ENCODE measurements at regions not wholly inside any gene's neighbourhood (a gene's known extent, or its start where the extent isn't known, plus 50 kb on each side); places are given as distances from the start of the nearest gene placed in this dataset.
"Not testable (repeated sequence)": the region's sequence is repeated elsewhere in the genome, so short reads cannot be mapped to it uniquely, and the experiment has no call there.

- H3K36me3 ChIP-seq (replicated peaks), result no peaks in the 10 kb centered on the region
- TF ChIP-seq, protein P1, sequence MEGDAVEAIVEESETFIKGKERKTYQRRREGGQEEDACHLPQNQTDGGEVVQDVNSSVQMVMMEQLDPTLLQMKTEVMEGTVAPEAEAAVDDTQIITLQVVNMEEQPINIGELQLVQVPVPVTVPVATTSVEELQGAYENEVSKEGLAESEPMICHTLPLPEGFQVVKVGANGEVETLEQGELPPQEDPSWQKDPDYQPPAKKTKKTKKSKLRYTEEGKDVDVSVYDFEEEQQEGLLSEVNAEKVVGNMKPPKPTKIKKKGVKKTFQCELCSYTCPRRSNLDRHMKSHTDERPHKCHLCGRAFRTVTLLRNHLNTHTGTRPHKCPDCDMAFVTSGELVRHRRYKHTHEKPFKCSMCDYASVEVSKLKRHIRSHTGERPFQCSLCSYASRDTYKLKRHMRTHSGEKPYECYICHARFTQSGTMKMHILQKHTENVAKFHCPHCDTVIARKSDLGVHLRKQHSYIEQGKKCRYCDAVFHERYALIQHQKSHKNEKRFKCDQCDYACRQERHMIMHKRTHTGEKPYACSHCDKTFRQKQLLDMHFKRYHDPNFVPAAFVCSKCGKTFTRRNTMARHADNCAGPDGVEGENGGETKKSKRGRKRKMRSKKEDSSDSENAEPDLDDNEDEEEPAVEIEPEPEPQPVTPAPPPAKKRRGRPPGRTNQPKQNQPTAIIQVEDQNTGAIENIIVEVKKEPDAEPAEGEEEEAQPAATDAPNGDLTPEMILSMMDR (IDR thresholded peaks at IDR 0.05; ENCODE audit: low read depth, low read length, missing control alignments), result no peak
- H3K27me3 ChIP-seq (replicated peaks), result no peaks in the 10 kb centered on the region
- in situ Hi-C loops (cut with HindIII; ENCODE audit: low pct_ligation_motif_present, low sequenced_read_pairs), result no loop called here
- no peak overlapping the region for H3K4me3 ChIP-seq (ENCODE audit: low read depth, low read length)
- no peak overlapping the region for H3K27ac ChIP-seq
- peak; percentile 73 for DNase-seq
Measured at GRCh38 chr2:230627806-230628724, 84.6 kb upstream of the CAB39 start.

DNA sequence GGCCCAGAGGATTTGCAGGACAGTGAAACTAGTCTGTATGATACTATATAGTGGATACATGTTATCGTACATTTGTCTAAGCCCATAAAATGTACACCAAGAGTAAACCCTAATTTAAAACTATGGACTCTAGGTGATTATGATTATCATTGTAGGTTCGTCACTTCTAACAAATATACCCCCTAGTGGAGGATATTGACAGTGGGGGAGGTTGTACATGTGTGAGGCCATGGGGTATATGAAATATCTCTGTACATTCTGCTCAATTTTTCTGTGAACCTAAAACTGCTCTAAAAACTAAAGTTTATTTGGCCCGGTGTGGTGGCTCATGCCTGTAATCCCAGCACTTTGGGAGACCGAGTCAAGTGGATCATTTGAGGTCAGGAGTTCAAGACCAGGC, 81.2 kb upstream of the CAB39 start:
- H3K36me3 ChIP-seq (replicated peaks), result no peaks in the 10 kb centered on the region
- no peaks in the 10 kb centered on the region for H3K27me3 ChIP-seq (replicated peaks)
- TF ChIP-seq, protein P1 (IDR thresholded peaks at IDR 0.05; ENCODE audit: low read depth, low read length, missing control alignments), result no peak
- in situ Hi-C loops (cut with HindIII; ENCODE audit: low pct_ligation_motif_present, low sequenced_read_pairs), result no loop called here
- no peak for DNase-seq
- H3K4me3 ChIP-seq (ENCODE audit: low read depth, low read length), result no peak overlapping the region
- no peak overlapping the region for H3K27ac ChIP-seq

GRCh38 chr2:230634146-230634545, 78.5 kb upstream of the CAB39 start:
- DNase-seq, result no peak
- in situ Hi-C loops (cut with HindIII; ENCODE audit: low pct_ligation_motif_present, low sequenced_read_pairs), result no loop called here
- Histone ChIP-seq H3K27me3 (replicated peaks) (no peaks in the 10 kb centered on the region), H3K36me3 (replicated peaks) (no peaks in the 10 kb centered on the region), H3K4me3 (ENCODE audit: low read depth, low read length) (no peak overlapping the region), H3K27ac (no peak overlapping the region)
- TF ChIP-seq, protein P1 (IDR thresholded peaks at IDR 0.05; ENCODE audit: low read depth, low read length, missing control alignments), result no peak

DNA sequence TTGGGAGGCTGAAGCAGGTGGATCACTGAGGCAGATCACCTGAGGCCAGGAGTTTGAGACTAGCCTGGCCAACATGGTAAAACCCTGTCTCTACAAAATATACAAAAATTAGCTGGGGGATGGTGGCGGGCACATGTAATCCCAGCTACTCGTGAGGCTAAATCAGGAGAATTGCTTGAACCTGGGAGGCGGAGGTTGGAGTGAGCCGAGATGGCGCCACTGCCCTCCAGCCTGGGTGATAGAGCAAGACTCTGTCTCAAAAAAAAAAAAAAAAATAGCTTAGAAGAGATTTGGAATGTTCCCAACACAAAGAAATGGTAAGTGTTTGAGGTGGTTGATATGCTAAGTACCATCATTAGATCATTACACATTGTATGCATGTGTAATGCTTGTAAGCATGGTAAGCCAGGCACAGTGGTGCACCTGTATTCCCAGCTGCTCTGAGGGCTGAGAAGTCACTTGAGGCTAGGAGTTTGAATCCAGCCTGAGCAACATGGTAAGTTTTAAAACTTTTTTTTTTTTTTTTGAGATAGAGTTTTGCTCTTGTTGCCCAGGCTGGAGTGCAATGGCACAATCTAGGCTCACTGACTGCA, 77.8 kb upstream of the CAB39 start:
- DNase-seq; H3K4me3 ChIP-seq (ENCODE audit: low read depth, low read length); H3K27me3 ChIP-seq (replicated peaks); in situ Hi-C loops (cut with HindIII; ENCODE audit: low pct_ligation_motif_present, low sequenced_read_pairs); H3K36me3 ChIP-seq (replicated peaks); H3K27ac ChIP-seq: not testable (repeated sequence)

GRCh38 chr2:230636684-230637271, 75.9 kb upstream of the CAB39 start:
- TF ChIP-seq, protein P1 (IDR thresholded peaks at IDR 0.05; ENCODE audit: low read depth, low read length, missing control alignments), result no peak
- no peak overlapping the region for H3K27ac ChIP-seq
- DNase-seq, result no peak
- H3K27me3 ChIP-seq (replicated peaks), result no peaks in the 10 kb centered on the region
- in situ Hi-C loops (cut with HindIII; ENCODE audit: low pct_ligation_motif_present, low sequenced_read_pairs), result no loop called here
- no peak overlapping the region for H3K4me3 ChIP-seq (ENCODE audit: low read depth, low read length)
- H3K36me3 ChIP-seq (replicated peaks), result no peaks in the 10 kb centered on the region

DNA sequence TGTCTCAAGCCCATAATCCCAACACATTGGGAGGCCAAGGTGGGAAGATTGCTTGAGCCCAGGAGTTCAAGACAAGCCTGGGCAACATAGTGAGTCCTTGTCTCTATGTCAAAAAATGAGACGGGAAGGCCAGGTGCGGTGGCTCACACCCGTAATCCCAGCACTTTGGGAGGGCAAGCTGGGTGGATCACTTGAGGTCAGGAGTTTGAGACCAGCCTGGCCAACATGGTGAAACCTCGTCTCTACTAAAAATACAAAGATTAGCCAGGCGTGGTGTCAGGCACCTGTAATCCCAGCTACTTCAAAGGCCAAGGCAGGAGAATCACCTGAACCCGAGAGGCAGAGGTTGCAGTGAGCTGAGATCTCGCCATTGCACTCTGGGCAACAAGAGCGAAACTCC, 75.2 kb upstream of the CAB39 start:
- H3K4me3 ChIP-seq (ENCODE audit: low read depth, low read length); DNase-seq; H3K27me3 ChIP-seq (replicated peaks); H3K36me3 ChIP-seq (replicated peaks); H3K27ac ChIP-seq; in situ Hi-C loops (cut with HindIII; ENCODE audit: low pct_ligation_motif_present, low sequenced_read_pairs): not testable (repeated sequence)
